Endothelial cell of umbilical vein (primary cell): ENCODE measurements at regions not wholly inside any gene's neighbourhood (a gene's known extent, or its start where the extent isn't known, plus 50 kb on each side); places are given as distances from the start of the nearest gene placed in this dataset.

Experiments
- BruUV-seq: library from RNA; stranded (reverse); fragments of 400-500 nt; replicated peaks from 2 replicates; lab custom pipeline; 2021; lab: Mats Ljungman, UMichigan
- CTCF ChIA-PET: fragments of 300-600, 350-600 bp; sonication (Branson Sonifier 250); formaldehyde crosslinking; loops from one replicate; lab custom pipeline; 2021; ENCODE audit warnings: antibody characterized with exemption, inconsistent platforms; lab: Charles Lee
- POLR2A ChIA-PET: fragments of 300-600, 350-600 bp; sonication (Branson Sonifier 250); formaldehyde crosslinking; loops from one replicate; lab custom pipeline; 2021; ENCODE audit warnings: antibody characterized with exemption, inconsistent platforms; lab: Charles Lee
- DNase-seq: peaks from one replicate; pipeline ENCODE4 v3.0.0-alpha.2; 2011; ENCODE audit warnings: low read depth, low spot score
- FAIRE-seq: peaks from 2 replicates; lab custom pipeline; 2011; peaks lifted over from hg19 to GRCh38; lab: Jason Lieb, UNC
- H2AFZ ChIP-seq: 2 replicates; pipeline ENCODE4 v1.6.0; 2012; ENCODE audit warnings: low read depth, low read length, control low read depth, inconsistent platforms
- H3K27ac ChIP-seq: 2 replicates; pipeline ENCODE4 v1.5.1; 2011; ENCODE audit warnings: low read depth, mild to moderate bottlenecking, control low read depth, low read length, moderate library complexity; ENCODE audit not compliant: insufficient read depth
- H3K27me3 ChIP-seq, 2 experiments: 2 replicates each; pipeline versions ENCODE4 v1.6.0 to v1.6.1; 2011; ENCODE audit warnings: low read length in 2 of 2, mixed read lengths in 1 of 2; ENCODE audit not compliant: control insufficient read depth in 2 of 2, insufficient read depth in 2 of 2
- H3K36me3 ChIP-seq, 2 experiments: 2 replicates in 1 of 2; 3 replicates in 1 of 2; pipeline ENCODE4 v1.5.1; 2011; ENCODE audit warnings: low read length in 2 of 2, mild to moderate bottlenecking in 1 of 2, moderate library complexity in 1 of 2; ENCODE audit not compliant: control insufficient read depth in 2 of 2, insufficient read depth in 2 of 2; ENCODE audit errors: extremely low read depth in 1 of 2
- H3K4me1 ChIP-seq: 3 replicates; pipeline ENCODE4 v1.5.1; 2011; ENCODE audit warnings: mild to moderate bottlenecking, low read length; ENCODE audit not compliant: control insufficient read depth, insufficient read depth; ENCODE audit errors: extremely low read depth
- H3K4me2 ChIP-seq: 2 replicates; pipeline ENCODE4 v1.6.1; 2011; ENCODE audit warnings: low read length, control low read depth, mixed read lengths; ENCODE audit not compliant: insufficient read depth
- H3K4me3 ChIP-seq, 3 experiments: fragments of 200-600 bp in 1 of 3; sonication (generic), shearing (Covaris generic) in 1 of 3; replicated peaks in 1 of 3; 2 replicates each; pipeline ENCODE4 v1.5.1; 2011 to 2016; ENCODE audit warnings: control low read depth in 3 of 3, low read length in 3 of 3, mild to moderate bottlenecking in 2 of 3, inconsistent platforms in 1 of 3, low read depth in 1 of 3, moderate library complexity in 1 of 3; ENCODE audit not compliant: insufficient read depth in 1 of 3
- H3K79me2 ChIP-seq: 2 replicates; pipeline ENCODE4 v1.6.0; 2012; ENCODE audit warnings: low read length, inconsistent platforms; ENCODE audit not compliant: control insufficient read depth, insufficient read depth
- H3K9ac ChIP-seq: replicated peaks from 2 replicates; pipeline ENCODE3; 2011; ENCODE audit warnings: low read length, control low read depth; ENCODE audit not compliant: insufficient read depth; ENCODE audit errors: extremely low read depth
- H3K9me1 ChIP-seq: replicated peaks from 3 replicates; pipeline ENCODE4 v1.6.0; 2011; ENCODE audit warnings: mild to moderate bottlenecking, low read length; ENCODE audit not compliant: control insufficient read depth, insufficient read depth; ENCODE audit errors: extremely low read depth
- H3K9me3 ChIP-seq: replicated peaks from 2 replicates; pipeline ENCODE4 v1.5.1; 2012; ENCODE audit warnings: low read length, inconsistent platforms; ENCODE audit not compliant: control insufficient read depth, insufficient read depth
- H4K20me1 ChIP-seq: replicated peaks from 2 replicates; pipeline ENCODE3; 2011; ENCODE audit warnings: mild to moderate bottlenecking, low read length; ENCODE audit not compliant: control insufficient read depth, insufficient read depth; ENCODE audit errors: extremely low read depth
- EZH2 ChIP-seq: IDR thresholded peaks from 2 replicates; pipeline ENCODE4 v1.6.1; 2012; ENCODE audit warnings: borderline replicate concordance, low read depth, mild to moderate bottlenecking, moderate library complexity, low read length, inconsistent platforms; ENCODE audit not compliant: severe bottlenecking
- FOS ChIP-seq: IDR thresholded peaks from 2 replicates; pipeline ENCODE4 v1.6.1; 2011; ENCODE audit warnings: mild to moderate bottlenecking, low read length, moderate library complexity, borderline replicate concordance; ENCODE audit not compliant: insufficient read depth
- GATA2 ChIP-seq: IDR thresholded peaks from 2 replicates; pipeline ENCODE4 v1.7.0; 2011; ENCODE audit warnings: low read depth, mild to moderate bottlenecking, moderate library complexity, mixed read lengths, low read length; ENCODE audit not compliant: insufficient read length, insufficient read depth
- JUN ChIP-seq: IDR thresholded peaks from 2 replicates; pipeline ENCODE4 v1.6.1; 2011; ENCODE audit warnings: borderline replicate concordance, low read depth; ENCODE audit not compliant: insufficient read length, insufficient read depth
- MAX ChIP-seq: IDR thresholded peaks from 2 replicates; pipeline ENCODE4 v1.6.1; 2011; ENCODE audit not compliant: insufficient read depth, insufficient read length
- MYC ChIP-seq: IDR thresholded peaks from one replicate; pipeline ENCODE4 v1.6.1; 2011; ENCODE audit warnings: mild to moderate bottlenecking, low read depth, low read length
- POLR2A ChIP-seq: IDR thresholded peaks from 2 replicates; pipeline ENCODE4 v1.6.1; 2012; ENCODE audit warnings: low read depth, mild to moderate bottlenecking, control low read depth, low read length
- POLR2AphosphoS5 ChIP-seq: IDR thresholded peaks from 2 replicates; pipeline ENCODE4 v1.6.1; 2012; ENCODE audit warnings: low read depth, mild to moderate bottlenecking, control low read depth, low read length, moderate library complexity; ENCODE audit not compliant: insufficient read depth
- dilution Hi-C: fragments of 300-500 bp; cut with MboI; formaldehyde crosslinking; loops from one replicate; pipeline ENCODE4 v1.15.0; 2019; ENCODE audit warnings: low sequenced_read_pairs; ENCODE audit not compliant: extremely low pct_ligation_motif_present
- intact Hi-C: fragments of 100-400 bp; cut with micrococcal nuclease; formaldehyde crosslinking; loops from one replicate; pipeline ENCODE4 v1.10.0; 2022
- TF ChIP-seq, protein P1 (sequence below), 2 donors: IDR thresholded peaks; 1 replicate in 1 of 2; 2 replicates in 1 of 2; pipeline ENCODE4 v1.5.1; 2011; ENCODE audit warnings: low read length in 2 of 2, mild to moderate bottlenecking in 2 of 2, moderate library complexity in 2 of 2, control low read depth in 1 of 2, inconsistent platforms in 1 of 2, low read depth in 1 of 2; ENCODE audit not compliant: insufficient read depth in 1 of 2; ENCODE audit errors: extremely low read depth in 1 of 2

GRCh38 chr2:206845877-206846276, 80.5 kb downstream of the FASTKD2 start:
- Histone ChIP-seq H3K79me2 (no peaks in the 10 kb centered on the region), H3K36me3 (no peaks in the 10 kb centered on the region), H2AFZ (no peak overlapping the region), H3K9me1 (no peaks in the 10 kb centered on the region), H3K9ac (no peak overlapping the region), H3K4me2 (no peak overlapping the region), H3K27ac (no peak overlapping the region), H3K4me3 (no peak overlapping the region), H3K9me3 (no peaks in the 10 kb centered on the region), H3K4me1 (no peaks in the 10 kb centered on the region), H4K20me1 (no peaks in the 10 kb centered on the region), H3K27me3 (no peaks in the 10 kb centered on the region)
- intact Hi-C loops = no loop called here
- FAIRE-seq = no peak
- POLR2A ChIA-PET = no interaction called here
- CTCF ChIA-PET = no interaction called here
- no peak for TF ChIP-seq MYC
- TF ChIP-seq EZH2 = no peak
- no peak for TF ChIP-seq POLR2AphosphoS5
- no peak for TF ChIP-seq FOS
- TF ChIP-seq POLR2A = no peak
- no peak for TF ChIP-seq GATA2
- TF ChIP-seq JUN = no peak
- TF ChIP-seq, protein P1, sequence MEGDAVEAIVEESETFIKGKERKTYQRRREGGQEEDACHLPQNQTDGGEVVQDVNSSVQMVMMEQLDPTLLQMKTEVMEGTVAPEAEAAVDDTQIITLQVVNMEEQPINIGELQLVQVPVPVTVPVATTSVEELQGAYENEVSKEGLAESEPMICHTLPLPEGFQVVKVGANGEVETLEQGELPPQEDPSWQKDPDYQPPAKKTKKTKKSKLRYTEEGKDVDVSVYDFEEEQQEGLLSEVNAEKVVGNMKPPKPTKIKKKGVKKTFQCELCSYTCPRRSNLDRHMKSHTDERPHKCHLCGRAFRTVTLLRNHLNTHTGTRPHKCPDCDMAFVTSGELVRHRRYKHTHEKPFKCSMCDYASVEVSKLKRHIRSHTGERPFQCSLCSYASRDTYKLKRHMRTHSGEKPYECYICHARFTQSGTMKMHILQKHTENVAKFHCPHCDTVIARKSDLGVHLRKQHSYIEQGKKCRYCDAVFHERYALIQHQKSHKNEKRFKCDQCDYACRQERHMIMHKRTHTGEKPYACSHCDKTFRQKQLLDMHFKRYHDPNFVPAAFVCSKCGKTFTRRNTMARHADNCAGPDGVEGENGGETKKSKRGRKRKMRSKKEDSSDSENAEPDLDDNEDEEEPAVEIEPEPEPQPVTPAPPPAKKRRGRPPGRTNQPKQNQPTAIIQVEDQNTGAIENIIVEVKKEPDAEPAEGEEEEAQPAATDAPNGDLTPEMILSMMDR (IDR thresholded peaks at IDR 0.05; ENCODE audit: extremely low read depth in 1 of 2, insufficient read depth in 1 of 2, low read depth in 1 of 2, low read length in 2 of 2) = no peak
- no peak for TF ChIP-seq MAX
- dilution Hi-C loops = no loop called here
- DNase-seq = no peak
- BruUV-seq = no TSS peak
